ENCODE measurements at regions not wholly inside any gene's neighbourhood (a gene's known extent, or its start where the extent isn't known, plus 50 kb on each side); places are given as distances from the start of the nearest gene placed in this dataset.

GRCh38 chr7:34237493-34237849, 332.1 kb downstream of the BMPER start:
- TF ChIP-seq RAD21 (IDR thresholded peaks at IDR 0.05; ENCODE audit: low read depth) (no peak), TEAD4 (IDR thresholded peaks at IDR 0.05) (no peak), EP300 (IDR thresholded peaks at IDR 0.05; ENCODE audit: borderline replicate concordance) (no peak), TAF1 (IDR thresholded peaks at IDR 0.05; ENCODE audit: low read depth) (no peak), REST (IDR thresholded peaks at IDR 0.05; ENCODE audit: low read depth) (no peak), EGR1 (IDR thresholded peaks at IDR 0.05) (no peak), TCF12 (IDR thresholded peaks at IDR 0.05; ENCODE audit: low read depth) (no peak), CREB1 (IDR thresholded peaks at IDR 0.05; ENCODE audit: low read depth) (no peak), YY1 (IDR thresholded peaks at IDR 0.05; ENCODE audit: low read depth) (no peak), CEBPB (IDR thresholded peaks at IDR 0.05) (no peak), NFIC (IDR thresholded peaks at IDR 0.05) (no peak)
